Transverse colon (tissue), 4 donors: ENCODE measurements at regions not wholly inside any gene's neighbourhood (a gene's known extent, or its start where the extent isn't known, plus 50 kb on each side); places are given as distances from the start of the nearest gene placed in this dataset.

Experiments
- DNase-seq: peaks from one replicate; pipeline ENCODE4 v3.0.0-alpha.2; 2019
- H3K27ac ChIP-seq, 4 donors: fragments of 200-600 bp; sonication (generic); 2 replicates each; pipeline ENCODE4 v1.5.1; 2016 to 2018; ENCODE audit warnings: inconsistent platforms in 4 of 4
- H3K27me3 ChIP-seq: fragments of 200-600 bp; sonication (generic); 2 replicates; pipeline ENCODE4 v1.5.1; 2017; ENCODE audit warnings: inconsistent platforms
- H3K36me3 ChIP-seq, 4 donors: fragments of 200-600 bp; sonication (generic); 2 replicates each; pipeline ENCODE4 v1.5.1; 2017 to 2019; ENCODE audit warnings: inconsistent platforms in 4 of 4
- H3K4me1 ChIP-seq, 4 donors: fragments of 200-600 bp; sonication (generic); 2 replicates each; pipeline ENCODE4 v1.5.1; 2017 to 2020; ENCODE audit warnings: inconsistent platforms in 4 of 4
- H3K4me3 ChIP-seq, 4 donors: fragments of 200-600 bp; sonication (generic); 1 replicate in 1 of 4; 2 replicates in 3 of 4; pipeline versions ENCODE4 v1.5.1 to v1.6.1; 2017 to 2019; ENCODE audit warnings: inconsistent platforms in 4 of 4
- H3K9me3 ChIP-seq, 2 donors: fragments of 200-600 bp; sonication (generic); 2 replicates each; pipeline ENCODE4 v1.5.1; 2017 to 2019; ENCODE audit warnings: inconsistent platforms in 2 of 2
- EP300 ChIP-seq: sonication (generic); formaldehyde crosslinking; IDR thresholded peaks from one replicate; pipeline ENCODE4 v1.6.1; 2017; ENCODE audit warnings: antibody characterized with exemption, low read depth
- POLR2A ChIP-seq: fragments of 450-650 bp; IDR thresholded peaks from one replicate; pipeline ENCODE4 v1.6.1; 2016; ENCODE audit warnings: antibody characterized with exemption, mild to moderate bottlenecking, moderate library complexity
- POLR2AphosphoS5 ChIP-seq, 3 donors: sonication (generic); formaldehyde crosslinking; IDR thresholded peaks; one replicate each; pipeline ENCODE4 v1.6.1; 2016; ENCODE audit warnings: antibody characterized with exemption in 3 of 3
- WGBS, 2 donors: methylation state at CpG; one replicate each; pipeline ENCODE4 v1.1.5; 2018; ENCODE audit warnings: low coverage in 1 of 2; 5-methylcytosine and 5-hydroxymethylcytosine counted together
- in situ Hi-C, 4 donors: fragments of 200-750 bp; cut with MboI; loops; one replicate each; pipeline versions ENCODE4 v1.15.0 to v1.15.1; 2017; ENCODE audit warnings: low sequenced_read_pairs in 3 of 4, low pct_ligation_motif_present in 1 of 4, low pct_unique_long_range_greater_than_20kb in 1 of 4
- intact Hi-C: fragments of 100-400 bp; cut with DNase I; formaldehyde crosslinking; loops from one replicate; pipeline ENCODE4 v1.15.1; 2023; ENCODE audit warnings: low total_unique reads
- TF ChIP-seq, protein P1 (sequence below), 5 experiments: fragments of 200-600 bp in 3 of 5; fragments of 450-650 bp in 2 of 5; sonication (generic) in 3 of 5; IDR thresholded peaks; 1 replicate in 2 of 5; 2 replicates in 3 of 5; pipeline ENCODE4 v1.5.1; 2016 to 2017; ENCODE audit warnings: antibody characterized with exemption in 5 of 5, inconsistent platforms in 3 of 5, mild to moderate bottlenecking in 2 of 5, moderate library complexity in 1 of 5

DNA sequence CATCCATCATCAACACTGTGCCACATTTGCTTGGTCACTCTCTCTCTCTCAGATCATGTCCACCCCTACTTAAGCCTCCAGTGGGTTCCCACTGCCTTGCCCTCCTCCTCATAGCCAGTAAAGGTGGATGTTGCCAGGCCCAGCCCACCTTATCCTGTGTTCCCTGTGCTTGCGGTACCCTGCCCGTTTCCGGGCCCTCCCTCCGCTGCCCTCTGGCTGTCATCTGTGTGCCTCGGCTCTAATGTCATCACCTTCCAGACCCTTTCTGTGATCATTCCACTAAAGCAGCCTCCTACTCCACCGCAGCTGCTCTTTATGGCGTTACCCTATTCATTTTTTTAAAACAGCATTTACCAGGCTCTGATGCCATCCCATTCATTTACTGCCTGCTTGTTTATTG is 305.7 kb upstream of the SKOR2 start:
- H3K36me3 ChIP-seq: no peaks in the 10 kb centered on the region
- no peak overlapping the region for H3K4me3 ChIP-seq
- intact Hi-C loops: loop anchor here (10.0 kb wide), 1 partner anchor 1108 kb away; no protein-coding TSS in a partner anchor
- in situ Hi-C loops: loop anchor here in 1 of 4 donors (10.0 kb wide), 1 partner anchor 62 kb away; no protein-coding TSS in a partner anchor
- no peaks in the 10 kb centered on the region for H3K4me1 ChIP-seq
- no peak overlapping the region for H3K27ac ChIP-seq
- H3K27me3 ChIP-seq: no peaks in the 10 kb centered on the region
- H3K9me3 ChIP-seq: no peaks in the 10 kb centered on the region
- 79 to 87% methylated on average over 6 to 7 of the region's 7 CpGs for WGBS, 2 donors
- no peak for DNase-seq
- no peak for TF ChIP-seq EP300
- no peak for TF ChIP-seq POLR2AphosphoS5 (IDR thresholded peaks at IDR 0.05)
- TF ChIP-seq POLR2A: no peak
- TF ChIP-seq, protein P1, sequence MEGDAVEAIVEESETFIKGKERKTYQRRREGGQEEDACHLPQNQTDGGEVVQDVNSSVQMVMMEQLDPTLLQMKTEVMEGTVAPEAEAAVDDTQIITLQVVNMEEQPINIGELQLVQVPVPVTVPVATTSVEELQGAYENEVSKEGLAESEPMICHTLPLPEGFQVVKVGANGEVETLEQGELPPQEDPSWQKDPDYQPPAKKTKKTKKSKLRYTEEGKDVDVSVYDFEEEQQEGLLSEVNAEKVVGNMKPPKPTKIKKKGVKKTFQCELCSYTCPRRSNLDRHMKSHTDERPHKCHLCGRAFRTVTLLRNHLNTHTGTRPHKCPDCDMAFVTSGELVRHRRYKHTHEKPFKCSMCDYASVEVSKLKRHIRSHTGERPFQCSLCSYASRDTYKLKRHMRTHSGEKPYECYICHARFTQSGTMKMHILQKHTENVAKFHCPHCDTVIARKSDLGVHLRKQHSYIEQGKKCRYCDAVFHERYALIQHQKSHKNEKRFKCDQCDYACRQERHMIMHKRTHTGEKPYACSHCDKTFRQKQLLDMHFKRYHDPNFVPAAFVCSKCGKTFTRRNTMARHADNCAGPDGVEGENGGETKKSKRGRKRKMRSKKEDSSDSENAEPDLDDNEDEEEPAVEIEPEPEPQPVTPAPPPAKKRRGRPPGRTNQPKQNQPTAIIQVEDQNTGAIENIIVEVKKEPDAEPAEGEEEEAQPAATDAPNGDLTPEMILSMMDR (IDR thresholded peaks at IDR 0.05): no peak

- in situ Hi-C loops (loop anchor here in 1 of 4 donors (10.0 kb wide), 1 partner anchor 58 kb away; no protein-coding TSS in a partner anchor), intact Hi-C loops (loop anchor here (10.0 kb wide), 1 partner anchor 1112 kb away; no protein-coding TSS in a partner anchor)
- H3K36me3 ChIP-seq: no peaks in the 10 kb centered on the region
- no peaks in the 10 kb centered on the region for H3K27me3 ChIP-seq
- no peak overlapping the region for H3K27ac ChIP-seq
- no peak overlapping the region for H3K4me3 ChIP-seq
- no peak for DNase-seq
- H3K4me1 ChIP-seq: no peaks in the 10 kb centered on the region
- TF ChIP-seq POLR2A (no peak), EP300 (no peak), POLR2AphosphoS5 (IDR thresholded peaks at IDR 0.05) (no peak)
- TF ChIP-seq, protein P1 (IDR thresholded peaks at IDR 0.05): no peak
- no peaks in the 10 kb centered on the region for H3K9me3 ChIP-seq
- WGBS, 2 donors: 50 to 76% methylated on average over 2 to 3 of the region's 3 CpGs
These were observed 301.3 kb upstream of the SKOR2 start for GRCh38 chr18:47552783-47553182.

- no peaks in the 10 kb centered on the region for H3K4me1 ChIP-seq
- WGBS, 2 donors: 75 to 82% methylated on average over 1 to 2 of the region's 2 CpGs
- DNase-seq: no peak
- H3K9me3 ChIP-seq: no peaks in the 10 kb centered on the region
- TF ChIP-seq, protein P1 (IDR thresholded peaks at IDR 0.05): no peak
- TF ChIP-seq POLR2AphosphoS5 (IDR thresholded peaks at IDR 0.05) (no peak), EP300 (no peak), POLR2A (no peak)
- H3K27ac ChIP-seq: no peak overlapping the region
- no peaks in the 10 kb centered on the region for H3K36me3 ChIP-seq
- in situ Hi-C loops: loop anchor here in 1 of 4 donors (10.0 kb wide), 1 partner anchor 56 kb away; no protein-coding TSS in a partner anchor
- no peaks in the 10 kb centered on the region for H3K27me3 ChIP-seq
- no peak overlapping the region for H3K4me3 ChIP-seq
- intact Hi-C loops: loop anchor here (10.0 kb wide), 1 partner anchor 1114 kb away; no protein-coding TSS in a partner anchor
These were observed 299.2 kb upstream of the SKOR2 start for GRCh38 chr18:47550611-47551010.

GRCh38 chr18:47549021-47549540 is 297.6 kb upstream of the SKOR2 start:
- no peak overlapping the region for H3K27ac ChIP-seq
- H3K27me3 ChIP-seq: no peaks in the 10 kb centered on the region
- TF ChIP-seq POLR2AphosphoS5 (IDR thresholded peaks at IDR 0.05) (no peak), EP300 (no peak), POLR2A (no peak)
- TF ChIP-seq, protein P1 (IDR thresholded peaks at IDR 0.05): no peak
- H3K36me3 ChIP-seq: no peaks in the 10 kb centered on the region
- DNase-seq: no peak
- no peaks in the 10 kb centered on the region for H3K4me1 ChIP-seq
- 45 to 47% methylated on average over 2 of the region's 2 CpGs for WGBS, 2 donors
- H3K9me3 ChIP-seq: no peaks in the 10 kb centered on the region
- intact Hi-C loops: no loop called here
- in situ Hi-C loops: no loop called here
- no peak overlapping the region for H3K4me3 ChIP-seq
